H1 (cell line): ENCODE measurements at regions not wholly inside any gene's neighbourhood (a gene's known extent, or its start where the extent isn't known, plus 50 kb on each side); places are given as distances from the start of the nearest gene placed in this dataset.
A peak's percentile ranks its signal among the peaks of the same experiment; 100 is the strongest.
"Not testable (repeated sequence)": the region's sequence is repeated elsewhere in the genome, so short reads cannot be mapped to it uniquely, and the experiment has no call there.

ENCODE experiments used
- CTCF ChIA-PET: fragments of 300-600 bp; sonication (Branson Sonifier 250); formaldehyde crosslinking; loops from one replicate; lab custom pipeline; 2021; ENCODE audit not compliant: partially characterized antibody; lab: Charles Lee
- POLR2A ChIA-PET: fragments of 300-600 bp; sonication (Branson Sonifier 250); formaldehyde crosslinking; loops from one replicate; lab custom pipeline; 2021; ENCODE audit warnings: inconsistent platforms; ENCODE audit not compliant: partially characterized antibody; lab: Charles Lee
- DNase-seq, 2 experiments: peaks; one replicate each; pipeline versions ENCODE4 v3.0.0 to v3.0.0-alpha.2; 2010 to 2022; ENCODE audit warnings: low spot score in 2 of 2, low read depth in 1 of 2, mixed read lengths in 1 of 2
- FAIRE-seq: peaks from 2 replicates; lab custom pipeline; 2011; peaks lifted over from hg19 to GRCh38; lab: Jason Lieb, UNC
- H2AFZ ChIP-seq: 2 replicates; pipeline ENCODE4 v1.8.1; 2012; ENCODE audit warnings: low read length, inconsistent platforms
- H2AK5ac ChIP-seq: 2 replicates; pipeline ENCODE4 v1.6.1; 2013; ENCODE audit warnings: low read depth, low read length
- H2BK120ac ChIP-seq: replicated peaks from 2 replicates; pipeline ENCODE3; 2013; ENCODE audit warnings: low read depth, low read length, inconsistent platforms
- H2BK12ac ChIP-seq: 2 replicates; pipeline ENCODE4 v1.6.1; 2013; ENCODE audit warnings: low read depth, low read length
- H2BK15ac ChIP-seq: 2 replicates; pipeline ENCODE4 v1.6.1; 2013; ENCODE audit warnings: low read length
- H2BK20ac ChIP-seq: 2 replicates; pipeline ENCODE4 v1.6.1; 2013; ENCODE audit warnings: low read length
- H2BK5ac ChIP-seq: 2 replicates; pipeline ENCODE4 v1.6.1; 2013; ENCODE audit warnings: low read depth, low read length
- H3K14ac ChIP-seq: 2 replicates; pipeline ENCODE4 v1.6.1; 2013; ENCODE audit warnings: inconsistent platforms; ENCODE audit not compliant: insufficient read length
- H3K18ac ChIP-seq: 2 replicates; pipeline ENCODE4 v1.6.1; 2013; ENCODE audit warnings: low read length; ENCODE audit errors: extremely low read depth
- H3K23ac ChIP-seq: 2 replicates; pipeline ENCODE4 v1.6.1; 2013; ENCODE audit warnings: inconsistent platforms; ENCODE audit not compliant: insufficient read length
- H3K23me2 ChIP-seq: 2 replicates; pipeline ENCODE4 v1.6.1; 2013; ENCODE audit warnings: low read depth, low read length
- H3K27ac ChIP-seq: 2 replicates; pipeline ENCODE4 v1.6.1; 2011; ENCODE audit warnings: low read depth, low read length, inconsistent platforms
- H3K27me3 ChIP-seq, 4 experiments: replicated peaks in 1 of 4; 1 replicate in 1 of 4; 2 replicates in 3 of 4; pipeline versions ENCODE4 v1.6.1 to v1.8.1; 2011 to 2013; ENCODE audit warnings: low read length in 3 of 4, mild to moderate bottlenecking in 3 of 4, inconsistent platforms in 2 of 4, mixed read lengths in 2 of 4, moderate library complexity in 1 of 4; ENCODE audit not compliant: control insufficient read depth in 3 of 4, insufficient read depth in 3 of 4; ENCODE audit errors: extremely low read depth in 1 of 4
- H3K36me3 ChIP-seq, 4 experiments: 2 replicates each; pipeline versions ENCODE4 v1.6.1 to v1.8.1; 2011 to 2013; ENCODE audit warnings: mild to moderate bottlenecking in 4 of 4, low read length in 3 of 4, moderate library complexity in 2 of 4, control low read depth in 1 of 4, inconsistent platforms in 1 of 4; ENCODE audit not compliant: insufficient read depth in 4 of 4, control insufficient read depth in 2 of 4
- H3K4ac ChIP-seq: replicated peaks from 2 replicates; pipeline ENCODE3; 2013; ENCODE audit warnings: low read length, low read depth, mixed read lengths, inconsistent platforms; ENCODE audit not compliant: insufficient read length
- H3K4me1 ChIP-seq, 4 experiments: replicated peaks in 1 of 4; 1 replicate in 1 of 4; 2 replicates in 3 of 4; pipeline versions ENCODE4 v1.6.1 to v1.8.1; 2011 to 2013; ENCODE audit warnings: low read length in 3 of 4, inconsistent platforms in 2 of 4, mixed read lengths in 1 of 4; ENCODE audit not compliant: insufficient read depth in 4 of 4, control insufficient read depth in 3 of 4
- H3K4me2 ChIP-seq, 2 experiments: 2 replicates each; pipeline versions ENCODE4 v1.6.1 to v1.8.1; 2011 to 2013; ENCODE audit warnings: low read depth in 2 of 2, low read length in 2 of 2, control low read depth in 1 of 2, inconsistent platforms in 1 of 2, mild to moderate bottlenecking in 1 of 2; ENCODE audit not compliant: insufficient read depth in 1 of 2
- H3K4me3 ChIP-seq, 4 experiments: fragments of 200-600, 300-600 bp in 1 of 4; sonication (generic), shearing (Covaris generic), sonication (Bioruptor Twin) in 1 of 4; 2 replicates each; pipeline versions ENCODE4 v1.5.1 to v1.8.1; 2011 to 2016; ENCODE audit warnings: low read length in 4 of 4, low read depth in 3 of 4, control low read depth in 2 of 4, inconsistent platforms in 2 of 4, mild to moderate bottlenecking in 2 of 4, mixed read lengths in 1 of 4, moderate library complexity in 1 of 4; ENCODE audit not compliant: insufficient read depth in 2 of 4; ENCODE audit errors: extremely low read depth in 1 of 4
- H3K56ac ChIP-seq: replicated peaks from 2 replicates; pipeline ENCODE3; 2013; ENCODE audit warnings: low read depth, mild to moderate bottlenecking, mixed read lengths, low read length, inconsistent platforms; ENCODE audit not compliant: insufficient read length
- H3K79me1 ChIP-seq: 2 replicates; pipeline ENCODE4 v1.6.1; 2013; ENCODE audit warnings: low read depth, low read length, control low read depth
- H3K79me2 ChIP-seq, 2 experiments: 2 replicates each; pipeline versions ENCODE4 v1.6.1 to v1.8.1; 2012 to 2013; ENCODE audit warnings: low read length in 2 of 2, mild to moderate bottlenecking in 2 of 2, inconsistent platforms in 1 of 2; ENCODE audit not compliant: insufficient read depth in 2 of 2, control insufficient read depth in 1 of 2
- H3K9ac ChIP-seq, 4 experiments: replicated peaks in 1 of 4; 1 replicate in 1 of 4; 2 replicates in 3 of 4; pipeline versions ENCODE4 v1.6.1 to v1.8.1; 2011 to 2013; ENCODE audit warnings: low read depth in 3 of 4, low read length in 3 of 4, control low read depth in 2 of 4, mild to moderate bottlenecking in 2 of 4, moderate library complexity in 2 of 4, inconsistent platforms in 1 of 4; ENCODE audit errors: extremely low read depth in 1 of 4
- H3K9me3 ChIP-seq, 2 experiments: 2 replicates each; pipeline versions ENCODE4 v1.6.1 to v1.8.1; 2012 to 2013; ENCODE audit warnings: mild to moderate bottlenecking in 2 of 2, moderate library complexity in 2 of 2, control low read depth in 1 of 2, inconsistent platforms in 1 of 2, low read depth in 1 of 2, low read length in 1 of 2, mixed read lengths in 1 of 2; ENCODE audit not compliant: insufficient read depth in 2 of 2
- H4K20me1 ChIP-seq, 2 experiments: replicated peaks in 1 of 2; 2 replicates each; pipeline versions ENCODE3 to v1.8.1; 2011 to 2013; ENCODE audit warnings: inconsistent platforms in 2 of 2, low read length in 2 of 2, mild to moderate bottlenecking in 1 of 2; ENCODE audit not compliant: insufficient read depth in 2 of 2, control insufficient read depth in 1 of 2
- H4K5ac ChIP-seq: 2 replicates; pipeline ENCODE4 v1.6.1; 2013; ENCODE audit warnings: low read length, low read depth, mixed read lengths, inconsistent platforms; ENCODE audit not compliant: insufficient read length
- H4K8ac ChIP-seq: 2 replicates; pipeline ENCODE4 v1.8.0; 2013; ENCODE audit warnings: mild to moderate bottlenecking, moderate library complexity, low read length, inconsistent platforms; ENCODE audit not compliant: insufficient read depth; ENCODE audit errors: extremely low read depth
- H4K91ac ChIP-seq: replicated peaks from 2 replicates; pipeline ENCODE3; 2013; ENCODE audit warnings: low read length, mixed read lengths, inconsistent platforms; ENCODE audit not compliant: insufficient read length
- EGR1 ChIP-seq: IDR thresholded peaks from 2 replicates; pipeline ENCODE4 v1.6.1; 2011; ENCODE audit warnings: low read depth, low read length, borderline replicate concordance
- EZH2 ChIP-seq: fragments of 200-600 bp; sonication (generic); IDR thresholded peaks from 2 replicates; pipeline ENCODE4 v1.7.1; 2012; ENCODE audit warnings: low read depth, mild to moderate bottlenecking, moderate library complexity, low read length, inconsistent platforms; ENCODE audit not compliant: severe bottlenecking
- GTF2F1 ChIP-seq: IDR thresholded peaks from 2 replicates; pipeline ENCODE4 v1.6.1; 2012; ENCODE audit warnings: low read depth, low read length, improper control_type of control experiment, borderline replicate concordance
- KDM4A ChIP-seq: IDR thresholded peaks from one replicate; pipeline ENCODE4 v1.7.1; 2012; ENCODE audit warnings: low read depth, mild to moderate bottlenecking, moderate library complexity, low read length, inconsistent platforms; ENCODE audit not compliant: severe bottlenecking
- RAD21 ChIP-seq, 2 experiments: IDR thresholded peaks in 1 of 2; conservative IDR thresholded peaks in 1 of 2; 2 replicates each; pipeline ENCODE4 v1.6.1; 2011; ENCODE audit warnings: low read depth in 2 of 2, low read length in 2 of 2, improper control_type of control experiment in 1 of 2, inconsistent platforms in 1 of 2, mild to moderate bottlenecking in 1 of 2, moderate library complexity in 1 of 2
- WGBS, 2 experiments: shearing (Covaris generic) in 1 of 2; methylation state at CpG; one replicate each; pipeline versions ENCODE4 v1.1.6 to v1.1.7; 2013 to 2015; ENCODE audit warnings: low lambda C conversion rate in 2 of 2, mixed read lengths in 2 of 2, inconsistent platforms in 1 of 2, low coverage in 1 of 2, missing lambda C conversion rate in 1 of 2; ENCODE audit not compliant: insufficient replicate concordance in 2 of 2, insufficient coverage in 1 of 2, insufficient read length in 1 of 2; ENCODE audit errors: extremely low coverage in 1 of 2, missing lambda C conversion rate in 1 of 2; 5-methylcytosine and 5-hydroxymethylcytosine counted together
- TF ChIP-seq, protein P1 (sequence below): IDR thresholded peaks from 2 replicates; pipeline ENCODE4 v1.6.1; 2012; ENCODE audit warnings: inconsistent platforms

DNA sequence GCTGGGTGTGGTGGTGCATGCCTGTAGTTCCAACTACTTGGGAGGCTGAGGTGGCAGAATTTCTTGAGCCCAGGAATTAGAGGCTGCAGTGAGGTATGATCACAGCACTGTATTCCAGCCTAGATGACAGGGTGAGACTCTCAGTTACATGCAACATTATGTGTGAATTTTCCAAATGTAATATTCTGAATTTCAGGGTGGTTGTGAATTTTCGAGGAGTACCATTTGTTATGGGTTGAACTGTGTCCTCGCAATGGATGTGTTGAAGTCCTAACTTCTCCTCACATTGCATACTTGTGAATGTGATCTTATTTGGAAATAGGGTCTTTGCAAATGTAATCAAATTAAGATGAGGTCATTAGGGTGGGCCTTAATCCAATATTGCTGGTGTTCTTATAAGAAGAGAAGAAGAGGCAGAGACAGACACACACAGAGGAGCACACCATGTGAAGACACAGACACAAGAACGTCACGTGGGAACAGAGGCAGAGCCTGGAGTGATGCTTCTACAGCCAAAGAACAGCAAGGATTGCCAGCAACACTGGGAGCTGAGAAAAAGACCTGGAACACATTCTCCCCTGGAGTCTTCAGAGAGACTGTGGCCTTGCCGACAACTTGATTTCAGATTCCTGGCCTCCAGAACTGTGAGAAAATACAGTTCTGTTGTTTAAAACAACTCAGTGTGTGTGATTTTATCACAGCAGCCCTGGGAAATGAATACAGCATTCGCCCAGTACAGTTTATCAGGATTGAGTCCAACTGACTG lies 91.9 kb downstream of the ZNF783 start (continued):
- TF ChIP-seq RAD21 (IDR thresholded peaks at IDR 0.05 in 1 of 2, conservative IDR thresholded peaks at IDR 0.05 in 1 of 2; ENCODE audit: low read depth in 2 of 2, low read length in 2 of 2) (no peak), EGR1 (no peak), EZH2 (no peak), KDM4A (no peak), GTF2F1 (no peak)
- TF ChIP-seq, protein P1, sequence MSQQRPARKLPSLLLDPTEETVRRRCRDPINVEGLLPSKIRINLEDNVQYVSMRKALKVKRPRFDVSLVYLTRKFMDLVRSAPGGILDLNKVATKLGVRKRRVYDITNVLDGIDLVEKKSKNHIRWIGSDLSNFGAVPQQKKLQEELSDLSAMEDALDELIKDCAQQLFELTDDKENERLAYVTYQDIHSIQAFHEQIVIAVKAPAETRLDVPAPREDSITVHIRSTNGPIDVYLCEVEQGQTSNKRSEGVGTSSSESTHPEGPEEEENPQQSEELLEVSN, result no peak
- TF ChIP-seq, all 59 proteins: peak for 0

DNA sequence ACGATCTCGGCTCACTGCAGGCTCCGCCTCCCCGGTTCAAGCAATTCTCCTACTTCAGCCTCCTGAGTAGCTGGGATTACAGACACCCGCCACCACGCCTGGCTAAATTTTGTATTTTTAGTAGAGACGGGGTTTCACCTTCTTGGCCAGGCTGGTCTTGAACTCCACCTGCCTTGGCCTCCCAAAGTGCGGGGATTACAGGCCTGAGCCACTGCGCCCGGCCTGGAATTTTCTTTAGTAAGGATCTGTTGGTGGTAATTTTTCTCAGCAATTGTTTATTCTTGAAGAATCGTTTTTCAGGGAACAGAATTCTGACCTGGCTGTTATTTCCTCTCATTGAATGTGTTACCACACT lies 93.0 kb downstream of the ZNF783 start:
- not testable (repeated sequence) for H4K91ac ChIP-seq, H3K23me2 ChIP-seq, H3K18ac ChIP-seq, H3K27me3 ChIP-seq, FAIRE-seq, H2BK12ac ChIP-seq, H3K36me3 ChIP-seq, H2BK5ac ChIP-seq, H4K20me1 ChIP-seq, H3K27ac ChIP-seq, H2BK15ac ChIP-seq, H3K4me1 ChIP-seq, DNase-seq, H4K8ac ChIP-seq, H4K5ac ChIP-seq, H3K4me2 ChIP-seq, H3K79me2 ChIP-seq, H3K14ac ChIP-seq, H2BK120ac ChIP-seq, H3K79me1 ChIP-seq, H3K9ac ChIP-seq, H2AK5ac ChIP-seq, H2AFZ ChIP-seq, H3K23ac ChIP-seq, H3K56ac ChIP-seq, H3K4ac ChIP-seq, H2BK20ac ChIP-seq
- POLR2A ChIA-PET, result interaction anchor here (1.0 to 1.5 kb wide), 5 partner anchors 23 to 207 kb away, joined by 3 to 4 read pairs (median 3); no protein-coding TSS in a partner anchor
- CTCF ChIA-PET, result interaction anchor here (0.7 to 3.7 kb wide), 13 partner anchors 18 to 349 kb away, joined by 3 to 21 read pairs (median 5); no protein-coding TSS in a partner anchor
- H3K4me3 ChIP-seq, result peak overlapping the region in 1 of 4 experiments; percentile 58; a peak in 1 of 8 replicates
- 91% methylated on average over 11 of the region's 11 CpGs; no CpG with 5 or more reads in 1 of the 2 experiments for WGBS, 2 experiments
- peaks cover 1 to 13% of the 10 kb centered on the region in 2 experiments; a peak in 3 of 4 replicates for H3K9me3 ChIP-seq
